Body of pancreas (tissue), 4 donors: ENCODE measurements at regions not wholly inside any gene's neighbourhood (a gene's known extent, or its start where the extent isn't known, plus 50 kb on each side); places are given as distances from the start of the nearest gene placed in this dataset.

Experiments used
- ATAC-seq: fragments of 150-250 bp; one replicate; pipeline ENCODE4 v1.9.1; 2016
- DNase-seq, 4 donors: peaks; one replicate each; pipeline ENCODE4 v3.0.0-alpha.2; 2019
- H3K27ac ChIP-seq, 4 donors: fragments of 200-600 bp; sonication (generic); 1 replicate in 3 of 4; 2 replicates in 1 of 4; pipeline versions ENCODE4 v1.5.1 to v1.6.1; 2016 to 2019; ENCODE audit warnings: mild to moderate bottlenecking in 1 of 4, mixed read lengths in 1 of 4, moderate library complexity in 1 of 4
- H3K27me3 ChIP-seq, 2 donors: fragments of 200-600 bp; sonication (generic); one replicate each; pipeline ENCODE4 v1.6.0; 2016; ENCODE audit warnings: mild to moderate bottlenecking in 1 of 2
- H3K36me3 ChIP-seq, 2 donors: fragments of 200-600 bp; sonication (generic); replicated peaks in 1 of 2; 2 replicates each; pipeline ENCODE4 v1.5.1; 2016; ENCODE audit warnings: low read depth in 2 of 2; ENCODE audit not compliant: insufficient read depth in 1 of 2
- H3K4me1 ChIP-seq: fragments of 200-600 bp; sonication (generic); one replicate; pipeline ENCODE4 v1.6.0; 2016
- H3K4me3 ChIP-seq, 2 donors: fragments of 200-600 bp; sonication (generic); 1 replicate in 1 of 2; 2 replicates in 1 of 2; pipeline ENCODE4 v1.5.1; 2016 to 2019
- H3K9me3 ChIP-seq, 3 donors: fragments of 200-600 bp; sonication (generic); 1 replicate in 2 of 3; 2 replicates in 1 of 3; pipeline ENCODE4 v1.5.1; 2016
- POLR2A ChIP-seq, 3 donors: fragments of 450-650 bp; IDR thresholded peaks; one replicate each; pipeline ENCODE4 v1.6.1; 2016; ENCODE audit warnings: antibody characterized with exemption in 3 of 3, mild to moderate bottlenecking in 2 of 3
- WGBS, 2 donors: methylation state at CpG; one replicate each; pipeline ENCODE4 v1.1.5; 2017; 5-methylcytosine and 5-hydroxymethylcytosine counted together
- intact Hi-C: fragments of 100-400 bp; cut with DNase I; formaldehyde crosslinking; loops from one replicate; pipeline ENCODE4 v1.15.1; 2023
- TF ChIP-seq, protein P1 (sequence below), 7 experiments: fragments of 450-650 bp in 4 of 7; fragments of 200-600 bp in 3 of 7; sonication (generic) in 3 of 7; IDR thresholded peaks; one replicate each; pipeline ENCODE4 v1.5.1; 2016 to 2019; ENCODE audit warnings: antibody characterized with exemption in 7 of 7

DNA sequence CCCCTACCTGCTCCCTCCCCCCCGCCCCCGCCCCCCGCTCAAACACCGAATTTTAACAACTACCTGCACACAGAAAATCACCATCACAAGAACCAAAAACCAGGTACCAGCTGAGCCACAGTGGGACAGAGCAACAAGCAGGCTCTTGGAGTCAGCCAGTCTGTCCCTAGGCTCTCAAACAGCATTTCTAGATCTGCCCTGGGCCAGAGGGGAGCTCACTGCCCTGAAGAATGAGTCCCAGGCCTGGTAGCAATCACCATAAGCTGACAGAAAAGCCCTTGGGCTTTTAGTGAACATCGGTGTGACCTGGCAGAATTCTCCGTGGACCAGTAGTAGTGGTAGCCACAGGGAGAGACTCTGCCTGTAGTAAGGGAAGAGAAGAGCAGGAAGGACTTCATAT, 58.3 kb downstream of the C11orf87 start:
- Histone ChIP-seq H3K4me3 (no peak overlapping the region), H3K27ac (no peak overlapping the region), H3K36me3 (no peaks in the 10 kb centered on the region), H3K27me3 (no peaks in the 10 kb centered on the region), H3K9me3 (no peaks in the 10 kb centered on the region), H3K4me1 (no peaks in the 10 kb centered on the region)
- ATAC-seq (no peak), DNase-seq (no peak)
- WGBS, 2 donors = 19 to 26% methylated on average over 6 of the region's 6 CpGs
- intact Hi-C loops = no loop called here
- TF ChIP-seq, protein P1, sequence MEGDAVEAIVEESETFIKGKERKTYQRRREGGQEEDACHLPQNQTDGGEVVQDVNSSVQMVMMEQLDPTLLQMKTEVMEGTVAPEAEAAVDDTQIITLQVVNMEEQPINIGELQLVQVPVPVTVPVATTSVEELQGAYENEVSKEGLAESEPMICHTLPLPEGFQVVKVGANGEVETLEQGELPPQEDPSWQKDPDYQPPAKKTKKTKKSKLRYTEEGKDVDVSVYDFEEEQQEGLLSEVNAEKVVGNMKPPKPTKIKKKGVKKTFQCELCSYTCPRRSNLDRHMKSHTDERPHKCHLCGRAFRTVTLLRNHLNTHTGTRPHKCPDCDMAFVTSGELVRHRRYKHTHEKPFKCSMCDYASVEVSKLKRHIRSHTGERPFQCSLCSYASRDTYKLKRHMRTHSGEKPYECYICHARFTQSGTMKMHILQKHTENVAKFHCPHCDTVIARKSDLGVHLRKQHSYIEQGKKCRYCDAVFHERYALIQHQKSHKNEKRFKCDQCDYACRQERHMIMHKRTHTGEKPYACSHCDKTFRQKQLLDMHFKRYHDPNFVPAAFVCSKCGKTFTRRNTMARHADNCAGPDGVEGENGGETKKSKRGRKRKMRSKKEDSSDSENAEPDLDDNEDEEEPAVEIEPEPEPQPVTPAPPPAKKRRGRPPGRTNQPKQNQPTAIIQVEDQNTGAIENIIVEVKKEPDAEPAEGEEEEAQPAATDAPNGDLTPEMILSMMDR (IDR thresholded peaks at IDR 0.05) = no peak
- no peak for TF ChIP-seq POLR2A (IDR thresholded peaks at IDR 0.05)

DNA sequence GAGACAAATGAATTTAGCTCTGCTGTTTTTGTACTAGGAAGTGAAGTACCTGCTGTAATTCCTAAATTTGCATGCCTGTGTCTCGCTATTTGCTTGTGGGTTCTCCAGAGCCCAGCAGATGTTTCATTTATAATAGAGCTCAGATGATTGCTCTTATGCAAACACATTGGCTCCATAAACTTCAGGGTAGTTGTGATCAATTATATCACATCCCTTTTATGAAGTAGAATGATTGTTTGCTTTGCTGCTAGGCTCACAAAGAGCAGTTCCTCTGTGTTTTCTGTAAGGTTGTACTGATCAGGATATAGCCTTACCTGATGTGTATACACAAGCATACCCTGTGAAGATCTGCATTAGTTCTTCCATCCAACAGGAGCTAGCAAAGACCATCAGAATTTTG, 64.1 kb downstream of the C11orf87 start:
- ATAC-seq = no peak
- no peaks in the 10 kb centered on the region for H3K4me1 ChIP-seq
- H3K27me3 ChIP-seq = no peaks in the 10 kb centered on the region
- H3K36me3 ChIP-seq = no peaks in the 10 kb centered on the region
- no peak for DNase-seq
- H3K9me3 ChIP-seq = no peaks in the 10 kb centered on the region
- whole genome bisulfite sequencing, 2 donors = 27 to 39% methylated on average over 1 of the region's 1 CpG
- TF ChIP-seq, protein P1 (IDR thresholded peaks at IDR 0.05) = no peak
- TF ChIP-seq POLR2A (IDR thresholded peaks at IDR 0.05) = no peak
- H3K27ac ChIP-seq = no peak overlapping the region
- no peak overlapping the region for H3K4me3 ChIP-seq
- intact Hi-C loops = no loop called here

DNA sequence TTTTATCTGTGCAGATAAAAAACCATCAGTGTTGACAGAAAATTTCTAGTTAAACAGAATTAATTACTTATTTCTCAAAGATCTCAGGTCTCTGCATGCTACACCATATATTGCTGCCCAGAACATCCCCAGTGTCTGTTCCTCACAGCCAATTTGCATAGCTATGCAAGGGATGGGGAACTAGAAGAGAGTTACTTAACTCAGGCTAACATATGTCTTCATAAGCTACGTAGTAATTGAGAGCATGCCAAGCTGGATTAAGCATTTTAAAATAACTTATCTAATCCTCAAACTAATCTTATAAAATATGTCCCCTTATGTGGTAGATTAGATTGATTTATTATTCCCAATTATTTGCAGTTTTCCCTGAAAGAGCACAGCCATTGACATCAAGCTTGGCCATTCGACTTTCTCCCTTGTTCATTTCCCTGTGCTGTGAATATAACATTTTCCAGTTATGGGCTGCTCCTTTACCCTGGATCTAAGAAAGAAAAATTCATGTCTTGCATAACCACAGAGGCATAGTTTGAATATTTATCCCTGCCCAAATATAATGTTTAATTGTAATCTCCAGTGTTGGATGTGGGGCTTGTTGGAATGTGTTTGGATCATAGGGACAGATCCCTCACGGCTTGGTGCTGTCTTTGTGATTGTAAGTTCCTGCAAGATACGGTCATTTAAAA, 69.1 kb downstream of the C11orf87 start:
- 29 to 41% methylated on average over 4 of the region's 4 CpGs for WGBS, 2 donors
- Histone ChIP-seq H3K36me3 (no peaks in the 10 kb centered on the region), H3K9me3 (no peaks in the 10 kb centered on the region), H3K27me3 (no peaks in the 10 kb centered on the region), H3K4me3 (no peak overlapping the region), H3K4me1 (no peaks in the 10 kb centered on the region), H3K27ac (no peak overlapping the region)
- ATAC-seq = no peak
- TF ChIP-seq, protein P1 (IDR thresholded peaks at IDR 0.05) = no peak
- TF ChIP-seq POLR2A (IDR thresholded peaks at IDR 0.05) = no peak
- intact Hi-C loops = no loop called here
- no peak for DNase-seq

DNA sequence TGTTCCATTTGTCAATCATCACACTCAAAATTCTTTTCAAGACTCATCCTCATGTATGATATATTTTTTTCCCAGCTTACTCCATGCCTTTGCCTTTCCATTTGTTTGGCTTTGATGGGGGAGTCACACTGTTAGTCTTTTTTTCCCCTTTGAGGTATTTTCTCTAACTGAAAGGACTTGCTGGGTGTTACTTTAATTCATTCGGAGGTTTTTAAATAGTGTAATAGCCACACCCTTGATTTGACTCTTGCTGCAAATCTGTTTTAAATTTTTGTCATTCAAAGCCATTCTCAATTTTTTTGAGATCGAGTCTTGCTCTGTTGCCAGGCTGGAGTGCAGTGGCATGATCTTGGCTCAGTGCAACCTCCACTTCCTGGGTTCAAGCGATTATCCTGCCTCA, 84.1 kb downstream of the C11orf87 start:
- H3K27ac ChIP-seq = no peak overlapping the region
- H3K4me3 ChIP-seq = no peak overlapping the region
- no peaks in the 10 kb centered on the region for H3K4me1 ChIP-seq
- no peaks in the 10 kb centered on the region for H3K36me3 ChIP-seq
- intact Hi-C loops = no loop called here
- no peaks in the 10 kb centered on the region for H3K27me3 ChIP-seq
- no peaks in the 10 kb centered on the region for H3K9me3 ChIP-seq
- ATAC-seq (no peak), DNase-seq (no peak)
- WGBS, 2 donors = 62 to 71% methylated on average over 3 of the region's 3 CpGs
- TF ChIP-seq, protein P1 (IDR thresholded peaks at IDR 0.05) = no peak
- TF ChIP-seq POLR2A (IDR thresholded peaks at IDR 0.05) = no peak

DNA sequence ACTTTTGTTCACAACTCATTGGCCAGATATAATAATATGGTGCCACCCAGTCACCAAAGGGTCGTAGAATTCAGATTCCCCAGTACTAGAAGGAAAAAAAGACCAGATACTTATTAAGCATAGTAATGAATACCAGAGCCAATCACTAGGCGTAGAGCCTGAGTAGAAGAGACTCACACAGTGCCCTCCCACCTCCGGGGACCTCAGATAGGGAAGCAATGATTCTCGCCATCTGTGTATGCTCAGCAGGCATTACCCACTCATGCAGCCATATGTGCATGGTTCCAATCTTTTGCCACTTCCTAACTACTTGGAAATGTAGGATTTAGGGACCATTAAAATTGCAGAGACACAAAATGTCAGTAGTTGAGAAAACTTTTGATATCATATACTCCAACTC, 85.3 kb downstream of the C11orf87 start:
- no peaks in the 10 kb centered on the region for H3K36me3 ChIP-seq
- no peaks in the 10 kb centered on the region for H3K4me1 ChIP-seq
- DNase-seq = no peak
- H3K4me3 ChIP-seq = no peak overlapping the region
- no peak for TF ChIP-seq POLR2A (IDR thresholded peaks at IDR 0.05)
- TF ChIP-seq, protein P1 (IDR thresholded peaks at IDR 0.05) = no peak
- no peaks in the 10 kb centered on the region for H3K9me3 ChIP-seq
- no peak for ATAC-seq
- H3K27me3 ChIP-seq = no peaks in the 10 kb centered on the region
- 66 to 77% methylated on average over 4 of the region's 4 CpGs for WGBS, 2 donors
- intact Hi-C loops = no loop called here
- no peak overlapping the region for H3K27ac ChIP-seq
